GM12891 (cell line): ENCODE measurements at regions not wholly inside any gene's neighbourhood (a gene's known extent, or its start where the extent isn't known, plus 50 kb on each side); places are given as distances from the start of the nearest gene placed in this dataset.

Source experiments
- DNase-seq: peaks from one replicate; pipeline ENCODE4 v3.0.0; 2011; ENCODE audit warnings: low spot score; ENCODE audit not compliant: insufficient read length
- FAIRE-seq: peaks from 2 replicates; lab custom pipeline; 2011; peaks lifted over from hg19 to GRCh38; lab: Jason Lieb, UNC
- PAX5 ChIP-seq: IDR thresholded peaks from 2 replicates; pipeline ENCODE4 v1.6.1; 2011; ENCODE audit warnings: low read length, moderate library complexity, mild to moderate bottlenecking; ENCODE audit not compliant: insufficient read depth, severe bottlenecking
- POLR2A ChIP-seq: IDR thresholded peaks from 2 replicates; pipeline ENCODE4 v1.6.1; 2011; ENCODE audit warnings: low read depth, low read length, control low read depth
- POLR2AphosphoS5 ChIP-seq: IDR thresholded peaks from 2 replicates; pipeline ENCODE4 v1.6.1; 2011; ENCODE audit warnings: low read depth, low read length, control low read depth
- POU2F2 ChIP-seq: IDR thresholded peaks from 2 replicates; pipeline ENCODE4 v1.6.1; 2011; ENCODE audit warnings: low read depth, mild to moderate bottlenecking, control low read depth, low read length, moderate library complexity
- SPI1 ChIP-seq: IDR thresholded peaks from 2 replicates; pipeline ENCODE4 v1.6.1; 2011; ENCODE audit warnings: low read depth, low read length, control low read depth
- TAF1 ChIP-seq: IDR thresholded peaks from 2 replicates; pipeline ENCODE4 v1.6.1; 2011; ENCODE audit warnings: low read depth, low read length, control low read depth

GRCh38 chr18:73414598-73414997 lies 546.8 kb upstream of the NETO1 start:
- FAIRE-seq (no peak), DNase-seq (no peak)
- TF ChIP-seq POLR2AphosphoS5 (no peak), SPI1 (no peak), TAF1 (no peak), POLR2A (no peak), PAX5 (no peak), POU2F2 (no peak)

GRCh38 chr18:73414069-73414468 lies 546.3 kb upstream of the NETO1 start:
- FAIRE-seq = no peak

GRCh38 chr18:73409242-73409641 lies 541.5 kb upstream of the NETO1 start:
- DNase-seq = no peak
- TF ChIP-seq TAF1 (no peak), POLR2AphosphoS5 (no peak), POLR2A (no peak), PAX5 (no peak), POU2F2 (no peak), SPI1 (no peak)
- FAIRE-seq = no peak

More at GRCh38 chr18:73414069-73414468, 546.3 kb upstream of the NETO1 start:
- TF ChIP-seq POLR2AphosphoS5 (no peak), POU2F2 (no peak), PAX5 (no peak), SPI1 (no peak), TAF1 (no peak), POLR2A (no peak)
- DNase-seq = no peak

GRCh38 chr18:73408469-73408868 lies 540.7 kb upstream of the NETO1 start:
- FAIRE-seq (no peak), DNase-seq (no peak)
- TF ChIP-seq POLR2AphosphoS5 (no peak), TAF1 (no peak), POU2F2 (no peak), SPI1 (no peak), POLR2A (no peak)

- TF ChIP-seq SPI1 (no peak), TAF1 (no peak), POLR2AphosphoS5 (no peak), PAX5 (no peak), POLR2A (no peak), POU2F2 (no peak)
- FAIRE-seq (no peak), DNase-seq (no peak)
These were observed 539.7 kb upstream of the NETO1 start for GRCh38 chr18:73407506-73407905.

GRCh38 chr18:73384246-73384645 lies 516.5 kb upstream of the NETO1 start:
- FAIRE-seq (no peak), DNase-seq (no peak)
- no peak for TF ChIP-seq PAX5
- TF ChIP-seq SPI1 = no peak
- TF ChIP-seq TAF1 = no peak
- TF ChIP-seq POU2F2 = no peak

- DNase-seq = no peak
- TF ChIP-seq PAX5 = no peak
- no peak for TF ChIP-seq SPI1
- TF ChIP-seq POLR2A = no peak
- TF ChIP-seq TAF1 = no peak
- no peak for TF ChIP-seq POU2F2
- no peak for TF ChIP-seq POLR2AphosphoS5
- FAIRE-seq = no peak
These were observed 513.9 kb upstream of the NETO1 start for GRCh38 chr18:73381699-73382036.

GRCh38 chr18:73381016-73381698 lies 513.4 kb upstream of the NETO1 start:
- FAIRE-seq (no peak), DNase-seq (no peak)
- no peak for TF ChIP-seq POLR2A
- no peak for TF ChIP-seq SPI1
- TF ChIP-seq POU2F2 = no peak
- no peak for TF ChIP-seq POLR2AphosphoS5
- TF ChIP-seq PAX5 = no peak
- no peak for TF ChIP-seq TAF1

- no peak for FAIRE-seq
- no peak for DNase-seq
- TF ChIP-seq TAF1 (no peak), POLR2AphosphoS5 (no peak), SPI1 (no peak), PAX5 (no peak), POLR2A (no peak), POU2F2 (no peak)
These were observed 498.9 kb upstream of the NETO1 start for GRCh38 chr18:73366713-73367112.

- DNase-seq (no peak), FAIRE-seq (no peak)
- TF ChIP-seq POU2F2 = no peak
These were observed 497.2 kb upstream of the NETO1 start for GRCh38 chr18:73365018-73365417.
